SJSA1 (cell line): ENCODE measurements at regions not wholly inside any gene's neighbourhood (a gene's known extent, or its start where the extent isn't known, plus 50 kb on each side); places are given as distances from the start of the nearest gene placed in this dataset.
A peak's percentile ranks its signal among the peaks of the same experiment; 100 is the strongest.

Source experiments
- DNase-seq, 2 experiments: peaks; one replicate each; pipeline ENCODE4 v3.0.0-alpha.2; 2015 to 2020; ENCODE audit warnings: low spot score in 2 of 2, low read depth in 1 of 2
- H3K27ac ChIP-seq: fragments of 250-450 bp; sonication (Bioruptor Pico); 2 replicates; pipeline ENCODE4 v1.5.1; 2020; ENCODE audit warnings: mild to moderate bottlenecking, moderate library complexity
- H3K27me3 ChIP-seq: fragments of 250-450 bp; sonication (Bioruptor Pico); replicated peaks from 2 replicates; pipeline ENCODE4 v1.5.1; 2020; ENCODE audit warnings: mild to moderate bottlenecking, moderate library complexity
- H3K36me3 ChIP-seq: fragments of 250-450 bp; sonication (Bioruptor Pico); 2 replicates; pipeline ENCODE4 v1.5.1; 2020; ENCODE audit warnings: mild to moderate bottlenecking
- H3K4me1 ChIP-seq: fragments of 250-450 bp; sonication (Bioruptor Pico); replicated peaks from 2 replicates; pipeline ENCODE4 v1.6.1; 2021; ENCODE audit warnings: mild to moderate bottlenecking
- H3K4me3 ChIP-seq: fragments of 250-450 bp; sonication (Bioruptor Pico); 2 replicates; pipeline ENCODE4 v1.5.1; 2020; ENCODE audit warnings: mild to moderate bottlenecking
- H3K9me3 ChIP-seq: fragments of 250-450 bp; sonication (Bioruptor Pico); replicated peaks from 2 replicates; pipeline ENCODE4 v1.5.1; 2020; ENCODE audit warnings: mild to moderate bottlenecking

GRCh38 chr9:80326105-80326504 is 754.3 kb downstream of the TLE4 start:
- Histone ChIP-seq H3K4me1 (peaks cover 2% of the 10 kb centered on the region), H3K36me3 (no peaks in the 10 kb centered on the region), H3K9me3 (no peaks in the 10 kb centered on the region), H3K27ac (no peak overlapping the region), H3K4me3 (no peak overlapping the region), H3K27me3 (no peaks in the 10 kb centered on the region)
- no peak for DNase-seq

GRCh38 chr9:80320916-80321315 is 749.2 kb downstream of the TLE4 start:
- H3K4me1 ChIP-seq, result peaks cover 12% of the 10 kb centered on the region
- H3K27ac ChIP-seq, result peak overlapping the region; percentile 77
- peak in 1 of 2 experiments; percentile 22 for DNase-seq

GRCh38 chr9:80320480-80320879 is 748.7 kb downstream of the TLE4 start:
- Histone ChIP-seq H3K4me3 (no peak overlapping the region), H3K4me1 (peaks cover 12% of the 10 kb centered on the region), H3K9me3 (no peaks in the 10 kb centered on the region), H3K27ac (peak overlapping the region; percentile 77), H3K36me3 (no peaks in the 10 kb centered on the region), H3K27me3 (no peaks in the 10 kb centered on the region)
- peak in 1 of 2 experiments; percentile 35 for DNase-seq

More at GRCh38 chr9:80320916-80321315, 749.2 kb downstream of the TLE4 start:
- no peak overlapping the region for H3K4me3 ChIP-seq
- H3K36me3 ChIP-seq, result no peaks in the 10 kb centered on the region
- no peaks in the 10 kb centered on the region for H3K27me3 ChIP-seq
- no peaks in the 10 kb centered on the region for H3K9me3 ChIP-seq

- H3K27me3 ChIP-seq, result no peaks in the 10 kb centered on the region
- no peak overlapping the region for H3K4me3 ChIP-seq
- H3K4me1 ChIP-seq, result no peaks in the 10 kb centered on the region
These were observed 733.4 kb downstream of the TLE4 start for GRCh38 chr9:80305136-80305535.

GRCh38 chr9:80294955-80295354 is 723.2 kb downstream of the TLE4 start:
- Histone ChIP-seq H3K27me3 (no peaks in the 10 kb centered on the region), H3K9me3 (no peaks in the 10 kb centered on the region), H3K4me1 (no peaks in the 10 kb centered on the region), H3K4me3 (no peak overlapping the region), H3K27ac (no peak overlapping the region), H3K36me3 (no peaks in the 10 kb centered on the region)
- DNase-seq, result no peak

More at GRCh38 chr9:80305136-80305535, 733.4 kb downstream of the TLE4 start:
- Histone ChIP-seq H3K9me3 (no peaks in the 10 kb centered on the region), H3K27ac (no peak overlapping the region), H3K36me3 (no peaks in the 10 kb centered on the region)
- DNase-seq, result no peak

GRCh38 chr9:80294318-80294717 is 722.6 kb downstream of the TLE4 start:
- DNase-seq, result no peak
- Histone ChIP-seq H3K4me3 (no peak overlapping the region), H3K27me3 (no peaks in the 10 kb centered on the region), H3K36me3 (no peaks in the 10 kb centered on the region), H3K4me1 (no peaks in the 10 kb centered on the region), H3K27ac (no peak overlapping the region), H3K9me3 (no peaks in the 10 kb centered on the region)

- Histone ChIP-seq H3K27ac (no peak overlapping the region), H3K36me3 (no peaks in the 10 kb centered on the region), H3K27me3 (no peaks in the 10 kb centered on the region), H3K4me1 (no peaks in the 10 kb centered on the region), H3K4me3 (no peak overlapping the region), H3K9me3 (no peaks in the 10 kb centered on the region)
- no peak for DNase-seq
These were observed 720.5 kb downstream of the TLE4 start for GRCh38 chr9:80292231-80292630.

- Histone ChIP-seq H3K9me3 (no peaks in the 10 kb centered on the region), H3K36me3 (no peaks in the 10 kb centered on the region), H3K27me3 (no peaks in the 10 kb centered on the region), H3K27ac (no peak overlapping the region), H3K4me3 (no peak overlapping the region), H3K4me1 (no peaks in the 10 kb centered on the region)
- DNase-seq, result no peak
These were observed 713.6 kb downstream of the TLE4 start for GRCh38 chr9:80285326-80285725.

- H3K4me1 ChIP-seq, result no peaks in the 10 kb centered on the region
- H3K27me3 ChIP-seq, result no peaks in the 10 kb centered on the region
- no peaks in the 10 kb centered on the region for H3K9me3 ChIP-seq
- H3K27ac ChIP-seq, result no peak overlapping the region
- H3K36me3 ChIP-seq, result no peaks in the 10 kb centered on the region
- no peak overlapping the region for H3K4me3 ChIP-seq
- no peak for DNase-seq
These were observed 711.0 kb downstream of the TLE4 start for GRCh38 chr9:80282766-80283165.

GRCh38 chr9:80259079-80259478 is 687.3 kb downstream of the TLE4 start:
- Histone ChIP-seq H3K27me3 (no peaks in the 10 kb centered on the region), H3K4me3 (no peak overlapping the region), H3K36me3 (no peaks in the 10 kb centered on the region), H3K27ac (no peak overlapping the region), H3K4me1 (no peaks in the 10 kb centered on the region), H3K9me3 (no peaks in the 10 kb centered on the region; the same call in 1 of the 2 replicates)
- DNase-seq, result no peak

GRCh38 chr9:80251778-80252177 is 680.0 kb downstream of the TLE4 start:
- H3K27me3 ChIP-seq, result no peaks in the 10 kb centered on the region
- no peak overlapping the region for H3K27ac ChIP-seq
- H3K9me3 ChIP-seq, result no peaks in the 10 kb centered on the region
- no peak for DNase-seq
- H3K4me3 ChIP-seq, result no peak overlapping the region
- no peaks in the 10 kb centered on the region for H3K36me3 ChIP-seq
- H3K4me1 ChIP-seq, result no peaks in the 10 kb centered on the region

GRCh38 chr9:80242022-80242421 is 670.3 kb downstream of the TLE4 start:
- no peaks in the 10 kb centered on the region for H3K9me3 ChIP-seq
- no peak for DNase-seq
- H3K36me3 ChIP-seq, result no peaks in the 10 kb centered on the region

GRCh38 chr9:80235752-80236151 is 664.0 kb downstream of the TLE4 start:
- no peaks in the 10 kb centered on the region for H3K4me1 ChIP-seq
- H3K27ac ChIP-seq, result no peak overlapping the region
- DNase-seq, result no peak
- no peaks in the 10 kb centered on the region for H3K9me3 ChIP-seq
- no peaks in the 10 kb centered on the region for H3K36me3 ChIP-seq
- no peak overlapping the region for H3K4me3 ChIP-seq
- H3K27me3 ChIP-seq, result no peaks in the 10 kb centered on the region

More at GRCh38 chr9:80242022-80242421, 670.3 kb downstream of the TLE4 start:
- Histone ChIP-seq H3K27ac (no peak overlapping the region), H3K27me3 (no peaks in the 10 kb centered on the region), H3K4me3 (no peak overlapping the region), H3K4me1 (no peaks in the 10 kb centered on the region)

- Histone ChIP-seq H3K4me1 (no peaks in the 10 kb centered on the region), H3K4me3 (no peak overlapping the region), H3K27ac (no peak overlapping the region), H3K36me3 (no peaks in the 10 kb centered on the region), H3K27me3 (no peaks in the 10 kb centered on the region), H3K9me3 (no peaks in the 10 kb centered on the region)
- no peak for DNase-seq
These were observed 662.1 kb downstream of the TLE4 start for GRCh38 chr9:80233906-80234305.

GRCh38 chr9:80233102-80233843 is 661.5 kb downstream of the TLE4 start:
- no peaks in the 10 kb centered on the region for H3K9me3 ChIP-seq
- H3K4me3 ChIP-seq, result no peak overlapping the region
- no peak for DNase-seq
- H3K4me1 ChIP-seq, result no peaks in the 10 kb centered on the region
- no peaks in the 10 kb centered on the region for H3K36me3 ChIP-seq
- no peaks in the 10 kb centered on the region for H3K27me3 ChIP-seq
- H3K27ac ChIP-seq, result no peak overlapping the region
